C4-2B (cell line): ENCODE measurements at regions not wholly inside any gene's neighbourhood (a gene's known extent, or its start where the extent isn't known, plus 50 kb on each side); places are given as distances from the start of the nearest gene placed in this dataset.

Experiments
- CTCF ChIP-seq: fragments of 450-650 bp; conservative IDR thresholded peaks from 2 replicates; pipeline ENCODE4 v1.5.1; 2017; ENCODE audit warnings: mild to moderate bottlenecking
- ZFX ChIP-seq: fragments of 450-650 bp; IDR thresholded peaks from 2 replicates; pipeline ENCODE4 v1.6.1; 2017

GRCh38 chr21:25331286-25331685, 276.0 kb downstream of the MRPL39 start:
- TF ChIP-seq CTCF (no peak), ZFX (no peak)
